ENCODE measurements at regions not wholly inside any gene's neighbourhood (a gene's known extent, or its start where the extent isn't known, plus 50 kb on each side); places are given as distances from the start of the nearest gene placed in this dataset.

DNA sequence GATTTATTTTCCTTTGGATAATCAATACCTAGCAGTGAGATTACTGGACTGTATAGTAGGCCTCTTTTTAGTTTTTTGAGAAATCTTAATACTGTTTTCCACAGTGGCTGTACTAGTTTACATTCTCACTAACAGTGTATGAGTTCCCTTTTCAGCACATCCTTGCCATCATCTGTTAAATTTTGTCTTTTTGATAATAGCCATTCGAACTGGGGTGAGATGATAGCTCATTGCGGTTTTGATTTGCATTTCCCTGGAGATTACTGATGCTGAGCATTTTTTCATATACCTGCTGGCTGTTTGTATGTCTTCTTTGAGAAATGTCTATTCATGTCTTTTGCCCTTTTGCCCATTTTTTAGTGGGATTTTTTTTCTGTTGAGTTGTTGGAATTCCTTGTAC lies 210.8 kb downstream of the CGGBP1 start:
- Histone ChIP-seq H3K4me1 (ENCODE audit: control insufficient read depth in 4 of 4, insufficient read depth in 4 of 4, low read length in 3 of 4) (no peaks in the 10 kb centered on the region), H3K4me3 (ENCODE audit: low read depth in 1 of 3, low read length in 3 of 3) (no peak overlapping the region), H3K27ac (ENCODE audit: low read depth in 1 of 2, low read length in 2 of 2) (no peak overlapping the region), H3K27me3 (ENCODE audit: control insufficient read depth in 4 of 4, insufficient read depth in 4 of 4, low read length in 3 of 4) (no peaks in the 10 kb centered on the region), H3K36me3 (ENCODE audit: control insufficient read depth in 4 of 4, insufficient read depth in 3 of 4, low read depth in 1 of 4, low read length in 3 of 4) (no peaks in the 10 kb centered on the region), H3K9ac (ENCODE audit: low read depth in 1 of 2, low read length in 2 of 2) (no peak overlapping the region), H3K9me3 (ENCODE audit: control insufficient read depth in 4 of 4, low read length in 3 of 4) (no peaks in the 10 kb centered on the region)
- 78% methylated on average over 2 of the region's 2 CpGs for WGBS
- no peak for DNase-seq (ENCODE audit: low spot score)
- TF ChIP-seq, protein P1, sequence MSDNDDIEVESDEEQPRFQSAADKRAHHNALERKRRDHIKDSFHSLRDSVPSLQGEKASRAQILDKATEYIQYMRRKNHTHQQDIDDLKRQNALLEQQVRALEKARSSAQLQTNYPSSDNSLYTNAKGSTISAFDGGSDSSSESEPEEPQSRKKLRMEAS (IDR thresholded peaks at IDR 0.05) = no peak
- TF ChIP-seq EGR1 (IDR thresholded peaks at IDR 0.05; ENCODE audit: low read depth in 2 of 2) (no peak), FOXA1 (IDR thresholded peaks at IDR 0.05) (no peak), RAD21 (IDR thresholded peaks at IDR 0.05) (no peak), JUND (IDR thresholded peaks at IDR 0.05) (no peak), GABPA (IDR thresholded peaks at IDR 0.05 in 1 of 2, conservative IDR thresholded peaks at IDR 0.05 in 1 of 2) (no peak), SP1 (IDR thresholded peaks at IDR 0.05) (no peak), HNF4A (conservative IDR thresholded peaks at IDR 0.05) (no peak), HNF4G (IDR thresholded peaks at IDR 0.05) (no peak)
- TF ChIP-seq, protein P2, sequence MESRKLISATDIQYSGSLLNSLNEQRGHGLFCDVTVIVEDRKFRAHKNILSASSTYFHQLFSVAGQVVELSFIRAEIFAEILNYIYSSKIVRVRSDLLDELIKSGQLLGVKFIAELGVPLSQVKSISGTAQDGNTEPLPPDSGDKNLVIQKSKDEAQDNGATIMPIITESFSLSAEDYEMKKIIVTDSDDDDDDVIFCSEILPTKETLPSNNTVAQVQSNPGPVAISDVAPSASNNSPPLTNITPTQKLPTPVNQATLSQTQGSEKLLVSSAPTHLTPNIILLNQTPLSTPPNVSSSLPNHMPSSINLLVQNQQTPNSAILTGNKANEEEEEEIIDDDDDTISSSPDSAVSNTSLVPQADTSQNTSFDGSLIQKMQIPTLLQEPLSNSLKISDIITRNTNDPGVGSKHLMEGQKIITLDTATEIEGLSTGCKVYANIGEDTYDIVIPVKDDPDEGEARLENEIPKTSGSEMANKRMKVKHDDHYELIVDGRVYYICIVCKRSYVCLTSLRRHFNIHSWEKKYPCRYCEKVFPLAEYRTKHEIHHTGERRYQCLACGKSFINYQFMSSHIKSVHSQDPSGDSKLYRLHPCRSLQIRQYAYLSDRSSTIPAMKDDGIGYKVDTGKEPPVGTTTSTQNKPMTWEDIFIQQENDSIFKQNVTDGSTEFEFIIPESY (IDR thresholded peaks at IDR 0.05) = no peak
- TF ChIP-seq, protein P3, sequence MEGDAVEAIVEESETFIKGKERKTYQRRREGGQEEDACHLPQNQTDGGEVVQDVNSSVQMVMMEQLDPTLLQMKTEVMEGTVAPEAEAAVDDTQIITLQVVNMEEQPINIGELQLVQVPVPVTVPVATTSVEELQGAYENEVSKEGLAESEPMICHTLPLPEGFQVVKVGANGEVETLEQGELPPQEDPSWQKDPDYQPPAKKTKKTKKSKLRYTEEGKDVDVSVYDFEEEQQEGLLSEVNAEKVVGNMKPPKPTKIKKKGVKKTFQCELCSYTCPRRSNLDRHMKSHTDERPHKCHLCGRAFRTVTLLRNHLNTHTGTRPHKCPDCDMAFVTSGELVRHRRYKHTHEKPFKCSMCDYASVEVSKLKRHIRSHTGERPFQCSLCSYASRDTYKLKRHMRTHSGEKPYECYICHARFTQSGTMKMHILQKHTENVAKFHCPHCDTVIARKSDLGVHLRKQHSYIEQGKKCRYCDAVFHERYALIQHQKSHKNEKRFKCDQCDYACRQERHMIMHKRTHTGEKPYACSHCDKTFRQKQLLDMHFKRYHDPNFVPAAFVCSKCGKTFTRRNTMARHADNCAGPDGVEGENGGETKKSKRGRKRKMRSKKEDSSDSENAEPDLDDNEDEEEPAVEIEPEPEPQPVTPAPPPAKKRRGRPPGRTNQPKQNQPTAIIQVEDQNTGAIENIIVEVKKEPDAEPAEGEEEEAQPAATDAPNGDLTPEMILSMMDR (IDR thresholded peaks at IDR 0.05; ENCODE audit: low read depth, low read length, missing input control) = no peak

DNA sequence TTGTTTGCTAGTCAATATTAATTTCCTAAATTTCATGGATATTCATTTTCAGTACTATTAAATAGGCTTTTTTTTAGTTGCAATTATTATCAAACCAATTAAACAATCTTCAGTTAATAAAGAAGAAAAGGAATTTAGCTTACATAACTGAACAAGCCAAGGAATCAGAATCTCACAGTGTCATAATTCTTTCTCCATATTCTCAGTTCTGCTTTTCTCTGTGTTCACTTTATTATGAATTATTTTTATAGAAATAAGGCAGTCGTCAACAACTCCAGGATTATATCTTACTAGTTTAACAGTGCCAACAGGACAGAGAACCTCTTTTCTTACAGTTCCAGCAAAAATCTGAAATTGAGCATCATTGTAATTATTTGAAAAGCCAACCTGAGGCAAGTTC lies 221.7 kb downstream of the CGGBP1 start:
- DNase-seq (ENCODE audit: low spot score) = no peak
- Histone ChIP-seq H3K9me3 (ENCODE audit: control insufficient read depth in 4 of 4, low read length in 3 of 4) (no peaks in the 10 kb centered on the region), H3K27me3 (ENCODE audit: control insufficient read depth in 4 of 4, insufficient read depth in 4 of 4, low read length in 3 of 4) (no peaks in the 10 kb centered on the region), H3K27ac (ENCODE audit: low read depth in 1 of 2, low read length in 2 of 2) (no peak overlapping the region), H3K4me1 (ENCODE audit: control insufficient read depth in 4 of 4, insufficient read depth in 4 of 4, low read length in 3 of 4) (no peaks in the 10 kb centered on the region), H3K4me3 (ENCODE audit: low read depth in 1 of 3, low read length in 3 of 3) (no peak overlapping the region), H3K36me3 (ENCODE audit: control insufficient read depth in 4 of 4, insufficient read depth in 3 of 4, low read depth in 1 of 4, low read length in 3 of 4) (no peaks in the 10 kb centered on the region), H3K9ac (ENCODE audit: low read depth in 1 of 2, low read length in 2 of 2) (no peak overlapping the region)
- whole genome bisulfite sequencing = 40% methylated on average over 1 of the region's 1 CpG
- TF ChIP-seq HNF4G (IDR thresholded peaks at IDR 0.05) (no peak), EGR1 (IDR thresholded peaks at IDR 0.05; ENCODE audit: low read depth in 2 of 2) (no peak), YY1 (IDR thresholded peaks at IDR 0.05) (no peak), TAF1 (conservative IDR thresholded peaks at IDR 0.05) (no peak), RXRA (IDR thresholded peaks at IDR 0.05) (no peak), JUND (IDR thresholded peaks at IDR 0.05) (no peak), FOXA1 (IDR thresholded peaks at IDR 0.05) (no peak), SP1 (IDR thresholded peaks at IDR 0.05) (no peak), NR2F2 (IDR thresholded peaks at IDR 0.05) (no peak), FOXA2 (IDR thresholded peaks at IDR 0.05) (no peak), ATF3 (IDR thresholded peaks at IDR 0.05) (no peak), GABPA (IDR thresholded peaks at IDR 0.05 in 1 of 2, conservative IDR thresholded peaks at IDR 0.05 in 1 of 2) (no peak), RAD21 (IDR thresholded peaks at IDR 0.05) (no peak), HNF4A (conservative IDR thresholded peaks at IDR 0.05) (no peak)
- TF ChIP-seq, protein P3 (IDR thresholded peaks at IDR 0.05; ENCODE audit: low read depth, low read length, missing input control) = no peak
- TF ChIP-seq, protein P2 (IDR thresholded peaks at IDR 0.05) = no peak
- TF ChIP-seq, protein P1 (IDR thresholded peaks at IDR 0.05) = no peak
- TF ChIP-seq, protein P4, sequence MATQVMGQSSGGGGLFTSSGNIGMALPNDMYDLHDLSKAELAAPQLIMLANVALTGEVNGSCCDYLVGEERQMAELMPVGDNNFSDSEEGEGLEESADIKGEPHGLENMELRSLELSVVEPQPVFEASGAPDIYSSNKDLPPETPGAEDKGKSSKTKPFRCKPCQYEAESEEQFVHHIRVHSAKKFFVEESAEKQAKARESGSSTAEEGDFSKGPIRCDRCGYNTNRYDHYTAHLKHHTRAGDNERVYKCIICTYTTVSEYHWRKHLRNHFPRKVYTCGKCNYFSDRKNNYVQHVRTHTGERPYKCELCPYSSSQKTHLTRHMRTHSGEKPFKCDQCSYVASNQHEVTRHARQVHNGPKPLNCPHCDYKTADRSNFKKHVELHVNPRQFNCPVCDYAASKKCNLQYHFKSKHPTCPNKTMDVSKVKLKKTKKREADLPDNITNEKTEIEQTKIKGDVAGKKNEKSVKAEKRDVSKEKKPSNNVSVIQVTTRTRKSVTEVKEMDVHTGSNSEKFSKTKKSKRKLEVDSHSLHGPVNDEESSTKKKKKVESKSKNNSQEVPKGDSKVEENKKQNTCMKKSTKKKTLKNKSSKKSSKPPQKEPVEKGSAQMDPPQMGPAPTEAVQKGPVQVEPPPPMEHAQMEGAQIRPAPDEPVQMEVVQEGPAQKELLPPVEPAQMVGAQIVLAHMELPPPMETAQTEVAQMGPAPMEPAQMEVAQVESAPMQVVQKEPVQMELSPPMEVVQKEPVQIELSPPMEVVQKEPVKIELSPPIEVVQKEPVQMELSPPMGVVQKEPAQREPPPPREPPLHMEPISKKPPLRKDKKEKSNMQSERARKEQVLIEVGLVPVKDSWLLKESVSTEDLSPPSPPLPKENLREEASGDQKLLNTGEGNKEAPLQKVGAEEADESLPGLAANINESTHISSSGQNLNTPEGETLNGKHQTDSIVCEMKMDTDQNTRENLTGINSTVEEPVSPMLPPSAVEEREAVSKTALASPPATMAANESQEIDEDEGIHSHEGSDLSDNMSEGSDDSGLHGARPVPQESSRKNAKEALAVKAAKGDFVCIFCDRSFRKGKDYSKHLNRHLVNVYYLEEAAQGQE (IDR thresholded peaks at IDR 0.05) = no peak

All from liver (tissue), 8 donors.